HG02798 (cell line): ENCODE measurements at regions not wholly inside any gene's neighbourhood (a gene's known extent, or its start where the extent isn't known, plus 50 kb on each side); places are given as distances from the start of the nearest gene placed in this dataset.
A peak's percentile ranks its signal among the peaks of the same experiment; 100 is the strongest.

Experiments used
- ATAC-seq: cut with Tn5 transposase; IDR thresholded peaks from one replicate; pipeline ENCODE4 v1.9.1; 2021; ENCODE audit warnings: mild to moderate bottlenecking; ENCODE audit not compliant: unreplicated experiment, poor library complexity

- no peak for ATAC-seq
These were observed 123.1 kb upstream of the EEPD1 start for GRCh38 chr7:36029853-36030515.

- no peak for ATAC-seq
These were observed 120.7 kb upstream of the EEPD1 start for GRCh38 chr7:36032361-36032818.

- no peak for ATAC-seq
These were observed 119.0 kb upstream of the EEPD1 start for GRCh38 chr7:36034020-36034419.

GRCh38 chr7:36035186-36035585 lies 117.9 kb upstream of the EEPD1 start:
- ATAC-seq = no peak

GRCh38 chr7:36036590-36036989 lies 116.5 kb upstream of the EEPD1 start:
- ATAC-seq = no peak

GRCh38 chr7:36037121-36037662 lies 115.9 kb upstream of the EEPD1 start:
- ATAC-seq = no peak

- no peak for ATAC-seq
These were observed 114.9 kb upstream of the EEPD1 start for GRCh38 chr7:36038063-36038721.

DNA sequence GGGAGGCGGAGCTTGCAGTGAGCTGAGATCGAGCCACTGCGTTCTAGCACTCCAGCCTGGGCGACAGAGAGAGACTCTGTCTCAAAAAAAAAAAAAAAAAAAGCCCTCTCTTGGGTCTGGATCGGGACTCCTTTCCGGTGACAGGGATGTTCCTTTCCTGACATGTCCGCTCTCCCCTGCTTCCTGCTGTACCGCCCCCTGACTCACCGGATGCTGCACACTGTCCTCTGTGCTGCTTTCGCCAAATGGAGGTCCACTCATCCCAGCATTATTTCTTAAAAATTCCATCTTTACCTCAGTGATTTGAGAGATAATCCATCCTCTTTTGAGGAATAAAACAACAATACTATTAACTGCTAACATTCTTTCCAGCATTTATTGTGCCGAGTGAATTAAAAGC lies 113.8 kb upstream of the EEPD1 start:
- no peak for ATAC-seq

DNA sequence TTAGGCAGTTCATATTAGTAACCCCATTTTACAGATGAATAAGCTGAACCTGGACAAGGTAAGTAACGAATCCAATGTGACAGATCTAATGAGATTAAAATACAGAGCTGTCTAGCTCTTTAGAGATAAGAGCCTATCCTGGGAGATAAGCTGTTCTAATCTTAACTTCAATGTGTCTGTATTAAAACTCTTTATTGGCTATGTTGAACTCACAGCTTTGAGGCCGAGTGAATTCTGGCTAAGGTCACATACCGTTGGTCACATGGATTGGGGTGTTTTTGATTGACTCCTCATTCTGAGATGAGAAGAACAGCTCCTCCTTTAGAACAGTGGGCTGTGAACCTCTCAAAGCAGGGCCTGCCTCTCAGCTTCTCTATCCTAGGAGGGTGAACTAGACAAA lies 113.4 kb upstream of the EEPD1 start:
- ATAC-seq = no peak

- ATAC-seq = no peak
These were observed 112.4 kb upstream of the EEPD1 start for GRCh38 chr7:36040679-36041078.

GRCh38 chr7:36044101-36044892 lies 108.8 kb upstream of the EEPD1 start:
- no peak for ATAC-seq

- ATAC-seq = no peak
These were observed 107.7 kb upstream of the EEPD1 start for GRCh38 chr7:36045326-36045725.

GRCh38 chr7:36045830-36046341 lies 107.2 kb upstream of the EEPD1 start:
- ATAC-seq = peak; percentile 79

- ATAC-seq = no peak
These were observed 105.9 kb upstream of the EEPD1 start for GRCh38 chr7:36047091-36047658.

GRCh38 chr7:36048141-36048901 lies 104.7 kb upstream of the EEPD1 start:
- no peak for ATAC-seq

- no peak for ATAC-seq
These were observed 104.2 kb upstream of the EEPD1 start for GRCh38 chr7:36048902-36049240.

- no peak for ATAC-seq
These were observed 101.6 kb upstream of the EEPD1 start for GRCh38 chr7:36051501-36051900.

DNA sequence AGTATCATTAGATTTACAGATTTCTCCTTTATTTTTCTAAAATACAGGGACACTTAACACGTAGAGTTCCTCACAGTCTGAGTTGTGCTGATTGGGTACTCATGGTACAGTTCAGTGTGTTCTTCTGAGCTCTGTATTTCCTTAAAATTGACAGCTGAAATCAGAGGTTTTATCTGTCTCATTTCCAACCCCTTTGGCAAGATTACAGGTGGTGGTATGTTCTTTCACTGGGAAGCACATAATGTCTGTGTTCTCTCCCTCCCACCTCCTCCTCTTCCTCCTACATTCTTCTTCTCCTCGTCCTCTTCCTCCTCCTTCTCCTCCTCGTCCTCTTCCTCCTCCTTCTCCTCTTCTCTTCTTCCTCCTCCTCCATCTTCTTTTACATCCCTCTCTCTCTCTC lies 99.5 kb upstream of the EEPD1 start:
- no peak for ATAC-seq

- ATAC-seq = no peak
These were observed 98.4 kb upstream of the EEPD1 start for GRCh38 chr7:36054637-36055036.

- no peak for ATAC-seq
These were observed 97.8 kb upstream of the EEPD1 start for GRCh38 chr7:36055207-36055606.
